HEK293 (cell line): ENCODE measurements at regions not wholly inside any gene's neighbourhood (a gene's known extent, or its start where the extent isn't known, plus 50 kb on each side); places are given as distances from the start of the nearest gene placed in this dataset.

Source experiments
- CTCF ChIA-PET: fragments of 350-600 bp; formaldehyde crosslinking; extraction: SDS; loops from one replicate; lab custom pipeline; 2021; ENCODE audit warnings: antibody characterized with exemption; lab: Yijun Ruan, JAX
- POLR2A ChIA-PET: fragments of 300-600 bp; formaldehyde crosslinking; extraction: SDS; loops from one replicate; lab custom pipeline; 2020; ENCODE audit warnings: antibody characterized with exemption, inconsistent platforms; lab: Yijun Ruan, JAX
- H3K27ac ChIP-seq: fragments of 200-500 bp; sonication (Bioruptor generic); 2 replicates; pipeline ENCODE4 v1.5.1; 2014; ENCODE audit warnings: low read depth, low read length, control low read depth, inconsistent platforms; ENCODE audit errors: extremely low read depth
- H3K36me3 ChIP-seq, 2 experiments: fragments of 200-500 bp in 1 of 2; sonication (Bioruptor generic) in 1 of 2; 1 replicate in 1 of 2; 2 replicates in 1 of 2; pipeline ENCODE4 v1.5.1; 2014 to 2017; ENCODE audit warnings: inconsistent platforms in 2 of 2, low read length in 2 of 2; ENCODE audit not compliant: control insufficient read depth in 2 of 2, insufficient read depth in 1 of 2
- H3K4me1 ChIP-seq: fragments of 200-500 bp; sonication (Bioruptor generic); 2 replicates; pipeline ENCODE4 v1.5.1; 2014; ENCODE audit warnings: mild to moderate bottlenecking, low read length, inconsistent platforms; ENCODE audit not compliant: control insufficient read depth, insufficient read depth
- H3K4me3 ChIP-seq: 2 replicates; pipeline ENCODE4 v1.5.1; 2011; ENCODE audit warnings: low read depth, mild to moderate bottlenecking, control low read depth, low read length, moderate library complexity
- H3K9me3 ChIP-seq: fragments of 200-500 bp; sonication (Bioruptor generic); 2 replicates; pipeline ENCODE4 v1.5.1; 2014; ENCODE audit warnings: low read depth, low read length, inconsistent platforms; ENCODE audit not compliant: control insufficient read depth, insufficient read depth
- BCL6B ChIP-seq: fragments of 450-650 bp; formaldehyde crosslinking; IDR thresholded peaks from 2 replicates; pipeline ENCODE4 v1.5.1; 2017; ENCODE audit warnings: missing biosample characterization, missing genetic modification characterization
- KLF7 ChIP-seq: fragments of 450-650 bp; formaldehyde crosslinking; IDR thresholded peaks from 2 replicates; pipeline ENCODE4 v1.5.1; 2016; ENCODE audit warnings: missing biosample characterization, missing genetic modification characterization, borderline replicate concordance
- KLF9 ChIP-seq: fragments of 450-650 bp; formaldehyde crosslinking; IDR thresholded peaks from 2 replicates; pipeline ENCODE4 v1.5.1; 2016; ENCODE audit warnings: missing biosample characterization, missing genetic modification characterization, low read depth
- YY2 ChIP-seq: fragments of 450-650 bp; formaldehyde crosslinking; IDR thresholded peaks from 2 replicates; pipeline ENCODE4 v1.5.1; 2016; ENCODE audit warnings: missing biosample characterization, missing genetic modification characterization
- ZBTB17 ChIP-seq: fragments of 450-650 bp; formaldehyde crosslinking; IDR thresholded peaks from 2 replicates; pipeline ENCODE4 v1.5.1; 2016; ENCODE audit warnings: missing biosample characterization, missing genetic modification characterization
- ZBTB7A ChIP-seq: fragments of 450-650 bp; formaldehyde crosslinking; IDR thresholded peaks from 2 replicates; pipeline ENCODE4 v1.5.1; 2016; ENCODE audit warnings: low read depth, missing biosample characterization, missing genetic modification characterization
- ZNF148 ChIP-seq: fragments of 450-650 bp; formaldehyde crosslinking; IDR thresholded peaks from 2 replicates; pipeline ENCODE4 v1.5.0; 2017; ENCODE audit warnings: missing biosample characterization, missing genetic modification characterization, borderline replicate concordance
- ZNF184 ChIP-seq: fragments of 450-650 bp; IDR thresholded peaks from 2 replicates; pipeline ENCODE4 v1.5.1; 2018; ENCODE audit warnings: missing biosample characterization, mild to moderate bottlenecking, missing genetic modification characterization
- ZNF211 ChIP-seq: fragments of 450-650 bp; formaldehyde crosslinking; IDR thresholded peaks from 2 replicates; pipeline ENCODE4 v1.5.1; 2016; ENCODE audit warnings: low read depth, missing biosample characterization, missing genetic modification characterization
- ZNF221 ChIP-seq: fragments of 450-650 bp; formaldehyde crosslinking; IDR thresholded peaks from 2 replicates; pipeline ENCODE4 v1.5.1; 2017; ENCODE audit warnings: missing biosample characterization, missing genetic modification characterization, borderline replicate concordance
- ZNF248 ChIP-seq: fragments of 450-650 bp; formaldehyde crosslinking; IDR thresholded peaks from 2 replicates; pipeline ENCODE4 v1.5.1; 2017; ENCODE audit warnings: missing biosample characterization, missing genetic modification characterization
- ZNF366 ChIP-seq: fragments of 450-650 bp; formaldehyde crosslinking; conservative IDR thresholded peaks from 2 replicates; pipeline ENCODE4 v1.5.1; 2016; ENCODE audit warnings: missing biosample characterization, missing genetic modification characterization
- ZNF48 ChIP-seq: fragments of 450-650 bp; formaldehyde crosslinking; IDR thresholded peaks from 2 replicates; pipeline ENCODE4 v1.5.1; 2016; ENCODE audit warnings: missing biosample characterization, missing genetic modification characterization
- ZNF521 ChIP-seq: fragments of 450-650 bp; formaldehyde crosslinking; IDR thresholded peaks from 2 replicates; pipeline ENCODE4 v1.5.1; 2017; ENCODE audit warnings: missing biosample characterization, mild to moderate bottlenecking, missing genetic modification characterization
- ZNF585B ChIP-seq: fragments of 450-650 bp; formaldehyde crosslinking; IDR thresholded peaks from 2 replicates; pipeline ENCODE4 v1.5.1; 2016; ENCODE audit warnings: missing biosample characterization, missing genetic modification characterization
- ZNF76 ChIP-seq: fragments of 450-650 bp; formaldehyde crosslinking; IDR thresholded peaks from 2 replicates; pipeline ENCODE4; 2016; ENCODE audit warnings: low read depth, missing biosample characterization, missing genetic modification characterization, borderline replicate concordance
- ZSCAN4 ChIP-seq: fragments of 450-650 bp; formaldehyde crosslinking; IDR thresholded peaks from 2 replicates; pipeline ENCODE4 v1.5.1; 2017; ENCODE audit warnings: missing biosample characterization, missing genetic modification characterization

- Histone ChIP-seq H3K9me3 (no peaks in the 10 kb centered on the region; the same call in none of the 2 replicates), H3K27ac (no peak overlapping the region), H3K4me3 (no peak overlapping the region), H3K36me3 (no peaks in the 10 kb centered on the region), H3K4me1 (no peaks in the 10 kb centered on the region)
- POLR2A ChIA-PET = no interaction called here
- TF ChIP-seq ZNF48 (tag by site-specific recombination) (no peak), ZBTB7A (tag by site-specific recombination) (no peak), ZNF585B (no peak)
- CTCF ChIA-PET = no interaction called here
Measured at GRCh38 chrX:151239751-151240150, 63.4 kb downstream of the GPR50 start.

GRCh38 chrX:151240237-151240636 is 63.9 kb downstream of the GPR50 start:
- Histone ChIP-seq H3K4me3 (no peak overlapping the region), H3K27ac (no peak overlapping the region), H3K4me1 (no peaks in the 10 kb centered on the region), H3K9me3 (no peaks in the 10 kb centered on the region; the same call in none of the 2 replicates), H3K36me3 (no peaks in the 10 kb centered on the region)
- ChIA-PET POLR2A (no interaction called here), CTCF (no interaction called here)
- TF ChIP-seq ZNF211 (no peak), ZNF184 (tag by site-specific recombination) (no peak), ZNF76 (tag by site-specific recombination) (no peak), ZNF521 (no peak), ZSCAN4 (tag by site-specific recombination) (no peak), ZNF366 (tag by site-specific recombination) (no peak), KLF9 (tag by site-specific recombination) (no peak), ZNF248 (tag by site-specific recombination) (no peak), KLF7 (no peak), ZNF148 (no peak), ZNF221 (tag by site-specific recombination) (no peak), BCL6B (tag by site-specific recombination) (no peak)

DNA sequence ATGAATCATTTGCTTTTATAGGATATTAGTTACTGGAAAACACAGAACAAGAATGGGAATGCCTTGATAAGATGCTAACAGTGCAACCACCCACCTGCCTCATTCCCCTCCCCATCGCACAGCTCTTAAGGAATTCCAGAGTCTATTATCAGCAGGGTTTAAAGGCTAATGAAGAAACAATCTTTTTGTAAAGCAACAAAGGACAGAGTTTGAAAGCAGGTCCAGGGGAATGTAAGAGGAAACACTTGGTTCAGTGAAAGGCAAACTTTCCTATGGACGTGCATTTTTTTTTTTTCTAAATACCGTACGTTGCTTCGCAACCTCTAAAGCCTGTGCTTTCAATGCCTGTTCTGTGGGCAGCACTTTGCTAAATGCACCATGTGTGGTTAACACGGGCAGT is 92.5 kb downstream of the GPR50 start:
- Histone ChIP-seq H3K4me1 (no peaks in the 10 kb centered on the region), H3K36me3 (no peaks in the 10 kb centered on the region), H3K27ac (no peak overlapping the region), H3K9me3 (no peaks in the 10 kb centered on the region; the same call in 1 of the 2 replicates), H3K4me3 (no peak overlapping the region)
- ChIA-PET POLR2A (no interaction called here), CTCF (interaction anchor here (0.6 kb wide), 1 partner anchor 381 kb away, joined by 3 read pairs; no protein-coding TSS in a partner anchor)
- TF ChIP-seq ZSCAN4 (tag by site-specific recombination) = no peak
- no peak for TF ChIP-seq YY2 (tag by site-specific recombination)
- TF ChIP-seq ZBTB17 (tag by site-specific recombination) = no peak
